ENCODE measurements at regions not wholly inside any gene's neighbourhood (a gene's known extent, or its start where the extent isn't known, plus 50 kb on each side); places are given as distances from the start of the nearest gene placed in this dataset.

DNA sequence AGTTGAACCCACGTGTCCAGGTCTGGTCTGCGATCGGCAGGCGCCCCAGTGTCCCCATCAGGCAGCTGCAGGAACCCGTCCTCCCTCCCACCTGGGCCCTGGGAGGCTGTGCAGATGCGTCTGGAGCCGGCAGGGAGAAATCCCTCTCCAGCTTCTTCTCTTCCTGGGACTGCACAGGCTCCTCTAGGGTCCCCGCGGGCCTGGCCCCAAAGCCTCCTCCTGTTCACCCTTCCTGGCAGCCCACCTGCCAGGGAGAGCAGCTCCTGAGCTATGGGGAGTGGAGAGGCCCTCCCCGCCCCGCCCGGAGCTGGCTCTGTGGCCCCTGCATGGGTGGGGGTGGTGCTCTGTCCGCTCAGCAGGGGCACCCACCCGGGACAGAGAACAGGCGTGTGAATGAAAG is 179.2 kb upstream of the ALKAL2 start:
- H4K20me1 ChIP-seq (replicated peaks in 1 of 2; ENCODE audit: control insufficient read depth in 1 of 2, insufficient read depth in 2 of 2, low read length in 2 of 2) = no peaks in the 10 kb centered on the region
- H2BK12ac ChIP-seq (ENCODE audit: low read depth, low read length) = no peak overlapping the region
- no peak for DNase-seq (ENCODE audit: low read depth in 1 of 2, low spot score in 2 of 2)
- no peak overlapping the region for H4K8ac ChIP-seq (ENCODE audit: extremely low read depth, insufficient read depth, low read length)
- H3K79me1 ChIP-seq (ENCODE audit: low read depth, low read length) = no peaks in the 10 kb centered on the region
- no peak overlapping the region for H2BK20ac ChIP-seq (ENCODE audit: low read length)
- H3K79me2 ChIP-seq (ENCODE audit: control insufficient read depth in 1 of 2, insufficient read depth in 2 of 2, low read length in 2 of 2) = no peaks in the 10 kb centered on the region
- H3K9ac ChIP-seq (replicated peaks in 1 of 4; ENCODE audit: extremely low read depth in 1 of 4, low read depth in 3 of 4, low read length in 3 of 4) = no peak overlapping the region
- no peaks in the 10 kb centered on the region for H3K9me3 ChIP-seq (ENCODE audit: insufficient read depth in 2 of 2, low read depth in 1 of 2, low read length in 1 of 2)
- H3K27ac ChIP-seq (ENCODE audit: low read depth, low read length) = no peak overlapping the region
- no peak overlapping the region for H3K4ac ChIP-seq (replicated peaks; ENCODE audit: insufficient read length, low read depth, low read length)
- H4K5ac ChIP-seq (ENCODE audit: insufficient read length, low read depth, low read length) = no peak overlapping the region
- H3K4me1 ChIP-seq (replicated peaks in 1 of 4; ENCODE audit: control insufficient read depth in 3 of 4, insufficient read depth in 4 of 4, low read length in 3 of 4) = peaks cover 0 to 3% (median 1%) of the 10 kb centered on the region in 4 experiments; a peak in 3 of 7 replicates
- H3K23ac ChIP-seq (ENCODE audit: insufficient read length) = no peak overlapping the region
- H3K56ac ChIP-seq (replicated peaks; ENCODE audit: insufficient read length, low read depth, low read length) = no peak overlapping the region
- no peak overlapping the region for H3K14ac ChIP-seq (ENCODE audit: insufficient read length)
- no peak overlapping the region for H2AK5ac ChIP-seq (ENCODE audit: low read depth, low read length)
- H3K4me3 ChIP-seq (ENCODE audit: extremely low read depth in 1 of 4, insufficient read depth in 2 of 4, low read depth in 3 of 4, low read length in 4 of 4) = no peak overlapping the region; a peak in 2 of 8 replicates
- H3K27me3 ChIP-seq (replicated peaks in 1 of 4; ENCODE audit: control insufficient read depth in 3 of 4, extremely low read depth in 1 of 4, insufficient read depth in 3 of 4, low read length in 3 of 4) = peaks cover 8 to 34% (median 31%) of the 10 kb centered on the region in 4 experiments
- no peak overlapping the region for H2AFZ ChIP-seq (ENCODE audit: low read length)
- no peak overlapping the region for H2BK5ac ChIP-seq (ENCODE audit: low read depth, low read length)
- TF ChIP-seq SP2 (IDR thresholded peaks at IDR 0.05; ENCODE audit: low read length) (no peak), EZH2 (IDR thresholded peaks at IDR 0.05; ENCODE audit: low read depth, low read length, severe bottlenecking) (no peak), RXRA (IDR thresholded peaks at IDR 0.05; ENCODE audit: insufficient read depth, low read depth, low read length) (no peak), POLR2AphosphoS5 (IDR thresholded peaks at IDR 0.05; ENCODE audit: low read depth, low read length) (no peak), CHD2 (IDR thresholded peaks at IDR 0.05; ENCODE audit: low read length) (no peak)
- peak overlapping the region in 1 of 2 experiments; percentile 66; a peak in 2 of 4 replicates for H3K4me2 ChIP-seq (ENCODE audit: insufficient read depth in 1 of 2, low read depth in 2 of 2, low read length in 2 of 2)
- no peaks in the 10 kb centered on the region for H3K36me3 ChIP-seq (ENCODE audit: control insufficient read depth in 2 of 4, insufficient read depth in 4 of 4, low read length in 3 of 4)
- no peak overlapping the region for H3K18ac ChIP-seq (ENCODE audit: extremely low read depth, low read length)
- H3K23me2 ChIP-seq (ENCODE audit: low read depth, low read length) = peaks cover 6% of the 10 kb centered on the region; the same call in 1 of the 2 replicates
- WGBS, 2 experiments (ENCODE audit: extremely low coverage in 1 of 2, insufficient coverage in 1 of 2, insufficient read length in 1 of 2, insufficient replicate concordance in 2 of 2, low coverage in 1 of 2, low lambda C conversion rate in 2 of 2, missing lambda C conversion rate in 1 of 2) = 77% methylated on average over 15 of the region's 15 CpGs; no CpG with 5 or more reads in 1 of the 2 experiments
- no peak overlapping the region for H4K91ac ChIP-seq (replicated peaks; ENCODE audit: insufficient read length, low read length)
- H2BK120ac ChIP-seq (replicated peaks; ENCODE audit: low read depth, low read length) = no peak overlapping the region
- no peak overlapping the region for H2BK15ac ChIP-seq (ENCODE audit: low read length)
- FAIRE-seq = no peak
- POLR2A ChIA-PET (ENCODE audit: partially characterized antibody) = no interaction called here
- CTCF ChIA-PET (ENCODE audit: partially characterized antibody) = interaction anchor here (1.1 kb wide), 1 partner anchor 195 kb away, joined by 3 read pairs; no protein-coding TSS in a partner anchor
